RPMI8226 (cell line): ENCODE measurements at regions not wholly inside any gene's neighbourhood (a gene's known extent, or its start where the extent isn't known, plus 50 kb on each side); places are given as distances from the start of the nearest gene placed in this dataset.
"Not testable (repeated sequence)": the region's sequence is repeated elsewhere in the genome, so short reads cannot be mapped to it uniquely, and the experiment has no call there.

ENCODE experiments used
- DNase-seq: peaks from one replicate; pipeline ENCODE4 v3.0.0-alpha.2; 2015

- DNase-seq, result no peak
Measured at GRCh38 chr1:104331763-104332162, 582.1 kb downstream of the AMY1C start.

GRCh38 chr1:104337927-104338326 lies 588.2 kb downstream of the AMY1C start:
- not testable (repeated sequence) for DNase-seq

GRCh38 chr1:104341944-104342343 lies 592.2 kb downstream of the AMY1C start:
- no peak for DNase-seq

GRCh38 chr1:104348277-104348676 lies 598.6 kb downstream of the AMY1C start:
- no peak for DNase-seq

GRCh38 chr1:104353580-104353979 lies 603.9 kb downstream of the AMY1C start:
- DNase-seq, result no peak

GRCh38 chr1:104358086-104358485 lies 608.4 kb downstream of the AMY1C start:
- DNase-seq, result no peak

- no peak for DNase-seq
Measured at GRCh38 chr1:104358621-104359020, 608.9 kb downstream of the AMY1C start.

GRCh38 chr1:104378414-104378813 lies 628.7 kb downstream of the AMY1C start:
- DNase-seq, result no peak

GRCh38 chr1:104380003-104380402 lies 630.3 kb downstream of the AMY1C start:
- no peak for DNase-seq

- DNase-seq, result no peak
Measured at GRCh38 chr1:104387716-104388508, 638.2 kb downstream of the AMY1C start.

GRCh38 chr1:104392552-104392951 lies 642.9 kb downstream of the AMY1C start:
- no peak for DNase-seq

- DNase-seq, result no peak
Measured at GRCh38 chr1:104402178-104402577, 652.5 kb downstream of the AMY1C start.

GRCh38 chr1:104403883-104404282 lies 654.2 kb downstream of the AMY1C start:
- no peak for DNase-seq

GRCh38 chr1:104406728-104407127 lies 657.0 kb downstream of the AMY1C start:
- DNase-seq, result no peak

- no peak for DNase-seq
Measured at GRCh38 chr1:104408268-104408667, 658.6 kb downstream of the AMY1C start.

- DNase-seq, result no peak
Measured at GRCh38 chr1:104435255-104435654, 685.6 kb downstream of the AMY1C start.

GRCh38 chr1:104440011-104440410 lies 690.3 kb downstream of the AMY1C start:
- no peak for DNase-seq

GRCh38 chr1:104456724-104457123 lies 707.0 kb downstream of the AMY1C start:
- no peak for DNase-seq

- peak; percentile 16 for DNase-seq
Measured at GRCh38 chr1:104459886-104460285, 710.2 kb downstream of the AMY1C start.

- DNase-seq, result no peak
Measured at GRCh38 chr1:104460880-104461279, 711.2 kb downstream of the AMY1C start.

- DNase-seq, result no peak
Measured at GRCh38 chr1:104463126-104463697, 713.5 kb downstream of the AMY1C start.

- no peak for DNase-seq
Measured at GRCh38 chr1:104466068-104466467, 716.4 kb downstream of the AMY1C start.

GRCh38 chr1:104467590-104467989 lies 717.9 kb downstream of the AMY1C start:
- peak; percentile 18 for DNase-seq

GRCh38 chr1:104468282-104468681 lies 718.6 kb downstream of the AMY1C start:
- no peak for DNase-seq

- DNase-seq, result no peak
Measured at GRCh38 chr1:104476126-104476525, 726.4 kb downstream of the AMY1C start.
